ENCODE measurements at regions not wholly inside any gene's neighbourhood (a gene's known extent, or its start where the extent isn't known, plus 50 kb on each side); places are given as distances from the start of the nearest gene placed in this dataset.

DNA sequence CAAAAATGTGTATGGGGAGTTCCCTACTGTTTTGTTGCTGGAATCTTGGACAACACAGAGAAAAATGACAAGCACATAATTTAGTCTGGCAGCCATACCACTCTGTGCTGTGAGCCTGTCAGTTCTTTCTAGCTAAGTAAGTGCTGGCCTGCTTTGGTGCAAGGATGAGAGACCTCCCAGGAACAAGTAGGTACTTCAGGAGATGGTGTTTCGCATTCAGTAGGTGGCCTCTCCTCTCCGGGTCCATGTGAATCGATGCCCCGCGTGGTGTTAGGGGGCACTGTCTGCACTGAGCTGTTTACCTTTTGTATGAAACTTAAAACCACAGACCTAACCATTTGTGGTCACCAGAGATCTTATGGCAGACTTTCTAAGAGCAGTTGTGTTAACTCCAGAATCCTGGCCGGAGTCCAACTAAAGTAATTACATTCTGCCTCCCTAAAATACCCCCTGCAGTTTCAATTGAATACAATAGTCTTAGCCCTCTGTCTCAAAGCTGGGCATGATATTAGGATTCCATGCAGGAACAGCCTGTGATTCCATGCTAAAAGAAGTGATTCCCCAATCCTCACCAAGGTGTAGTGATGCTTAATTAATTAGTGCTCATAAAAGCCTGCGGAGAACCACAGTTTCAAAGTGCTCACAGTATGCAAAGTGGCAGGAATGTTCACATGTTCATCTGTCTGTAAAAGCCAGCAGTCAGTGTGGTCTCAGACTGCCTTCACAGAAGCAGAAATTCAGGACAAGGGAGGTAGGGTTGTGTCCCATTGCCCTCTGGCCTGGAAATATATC, 64.2 kb downstream of the LLPH start:
- ATAC-seq (ENCODE audit: low FRiP score) (no peak), DNase-seq (ENCODE audit: low spot score) (no peak)
- TF ChIP-seq, protein P1, sequence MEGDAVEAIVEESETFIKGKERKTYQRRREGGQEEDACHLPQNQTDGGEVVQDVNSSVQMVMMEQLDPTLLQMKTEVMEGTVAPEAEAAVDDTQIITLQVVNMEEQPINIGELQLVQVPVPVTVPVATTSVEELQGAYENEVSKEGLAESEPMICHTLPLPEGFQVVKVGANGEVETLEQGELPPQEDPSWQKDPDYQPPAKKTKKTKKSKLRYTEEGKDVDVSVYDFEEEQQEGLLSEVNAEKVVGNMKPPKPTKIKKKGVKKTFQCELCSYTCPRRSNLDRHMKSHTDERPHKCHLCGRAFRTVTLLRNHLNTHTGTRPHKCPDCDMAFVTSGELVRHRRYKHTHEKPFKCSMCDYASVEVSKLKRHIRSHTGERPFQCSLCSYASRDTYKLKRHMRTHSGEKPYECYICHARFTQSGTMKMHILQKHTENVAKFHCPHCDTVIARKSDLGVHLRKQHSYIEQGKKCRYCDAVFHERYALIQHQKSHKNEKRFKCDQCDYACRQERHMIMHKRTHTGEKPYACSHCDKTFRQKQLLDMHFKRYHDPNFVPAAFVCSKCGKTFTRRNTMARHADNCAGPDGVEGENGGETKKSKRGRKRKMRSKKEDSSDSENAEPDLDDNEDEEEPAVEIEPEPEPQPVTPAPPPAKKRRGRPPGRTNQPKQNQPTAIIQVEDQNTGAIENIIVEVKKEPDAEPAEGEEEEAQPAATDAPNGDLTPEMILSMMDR (IDR thresholded peaks at IDR 0.05): no peak

DNA sequence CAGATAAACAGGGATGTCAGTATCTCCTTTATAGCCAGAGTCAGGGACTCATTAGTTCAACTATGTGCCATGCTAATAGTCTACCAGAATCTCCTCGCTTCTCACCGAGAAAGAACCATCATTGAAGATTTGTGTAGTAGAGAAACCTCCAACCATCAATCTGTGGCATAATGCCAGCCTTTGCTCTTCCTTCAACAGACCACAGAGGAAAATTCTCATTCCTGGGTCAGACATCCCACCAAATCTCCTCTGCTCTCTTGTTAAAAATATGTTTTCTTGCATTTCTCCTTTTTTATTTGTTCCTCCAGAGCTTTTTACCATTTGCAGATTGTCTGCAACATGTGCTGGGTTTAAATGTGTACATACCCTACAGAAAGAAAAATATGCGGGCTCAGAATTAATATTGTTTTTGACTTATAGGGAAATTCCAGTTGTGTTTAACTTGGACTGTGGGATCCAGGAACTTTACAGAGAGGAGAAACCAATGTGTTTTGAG, 64.9 kb downstream of the LLPH start:
- ATAC-seq (ENCODE audit: low FRiP score) (no peak), DNase-seq (ENCODE audit: low spot score) (no peak)
- TF ChIP-seq, protein P1 (IDR thresholded peaks at IDR 0.05): no peak

DNA sequence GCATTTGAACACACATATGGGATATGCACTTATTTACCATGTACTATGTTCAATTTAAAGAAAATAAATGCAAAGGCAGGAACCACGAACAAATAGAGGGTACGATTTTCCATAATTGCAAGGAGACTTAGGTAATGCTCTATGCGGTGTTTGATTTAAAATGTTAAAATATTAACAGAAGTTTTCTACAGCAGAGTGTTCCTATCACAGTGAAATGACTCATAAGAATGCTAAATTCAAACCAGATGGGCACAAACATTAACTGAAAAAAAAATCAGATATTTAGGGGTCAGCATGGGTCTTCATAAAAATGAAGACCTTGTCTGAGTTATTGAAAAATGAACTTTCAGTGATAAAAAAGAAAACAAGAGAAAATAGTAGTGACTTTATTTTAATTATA, 65.4 kb downstream of the LLPH start:
- ATAC-seq (ENCODE audit: low FRiP score): no peak
- DNase-seq (ENCODE audit: low spot score): no peak
- TF ChIP-seq, protein P1 (IDR thresholded peaks at IDR 0.05): no peak

DNA sequence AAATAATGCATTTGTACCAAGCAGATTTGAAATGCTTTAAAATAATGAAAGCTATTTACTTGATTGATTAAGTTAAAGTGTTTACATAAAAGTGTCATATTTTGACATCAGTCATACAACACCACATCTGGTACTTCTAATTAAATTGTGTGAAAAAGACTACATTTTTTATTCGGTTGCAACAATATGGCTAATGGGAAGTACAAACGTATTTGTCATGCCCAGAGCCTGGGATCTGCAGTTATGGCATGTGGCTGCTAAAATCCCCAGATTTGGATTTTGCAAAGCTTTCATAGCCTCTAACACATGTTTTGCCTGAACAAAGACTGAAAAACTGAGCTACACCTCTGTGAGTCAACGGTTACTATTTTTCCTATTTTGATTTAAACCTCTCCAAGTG, 66.6 kb downstream of the LLPH start:
- TF ChIP-seq, protein P1 (IDR thresholded peaks at IDR 0.05): no peak
- DNase-seq (ENCODE audit: low spot score) (no peak), ATAC-seq (ENCODE audit: low FRiP score) (no peak)

DNA sequence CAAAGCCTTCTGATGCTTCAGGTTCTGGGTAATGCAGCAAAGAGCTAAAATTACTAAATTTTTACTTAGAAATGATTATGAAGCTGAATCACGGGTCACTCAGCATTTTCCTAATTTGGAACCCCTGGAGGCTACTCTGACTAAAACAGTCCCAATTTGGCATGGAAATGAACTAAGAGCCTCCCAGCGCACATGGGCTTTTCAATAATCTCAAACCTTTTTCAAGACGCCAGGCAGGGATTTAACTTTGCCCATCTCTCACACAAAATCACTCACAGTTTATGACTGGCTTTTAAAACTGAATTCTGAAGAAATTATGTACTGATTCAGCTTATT, 68.3 kb downstream of the LLPH start:
- TF ChIP-seq, protein P1 (IDR thresholded peaks at IDR 0.05): no peak
- no peak for ATAC-seq (ENCODE audit: low FRiP score)

DNA sequence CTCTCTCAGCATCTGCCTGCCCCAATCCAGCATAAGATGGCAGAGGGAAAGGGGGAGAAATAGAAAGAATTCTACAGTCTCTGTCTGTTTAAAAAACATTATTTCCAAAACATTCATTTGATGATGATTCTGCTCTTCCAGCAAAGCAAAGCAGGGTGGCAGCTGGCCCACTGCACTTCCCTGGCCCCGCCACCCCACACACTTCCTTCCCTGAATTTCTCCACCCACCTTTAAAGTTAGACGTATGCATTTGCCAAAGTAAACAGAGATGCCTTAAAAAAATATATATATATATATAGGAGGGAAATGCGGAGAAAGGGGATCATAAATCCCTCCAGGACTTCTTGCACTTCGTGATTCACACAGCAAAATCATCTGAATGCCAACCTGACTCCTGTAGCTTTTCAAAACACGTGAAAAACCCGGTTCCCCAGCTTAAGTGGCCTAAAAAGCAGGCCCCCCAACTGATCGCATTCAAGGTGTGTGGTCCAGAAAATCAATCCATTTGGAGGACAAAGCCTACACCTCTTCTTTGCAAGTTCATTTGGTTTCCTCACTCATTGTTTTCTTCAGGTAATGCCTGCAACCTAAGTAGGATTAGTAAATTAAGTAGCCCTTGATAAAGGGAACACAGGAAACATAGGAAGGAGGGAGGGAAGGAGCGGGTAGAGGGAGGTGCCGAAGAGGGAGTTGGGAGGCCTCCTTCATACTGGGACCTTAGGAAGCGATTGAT, 68.8 kb downstream of the LLPH start:
- TF ChIP-seq, protein P1 (IDR thresholded peaks at IDR 0.05): no peak
- DNase-seq (ENCODE audit: low spot score) (no peak), ATAC-seq (ENCODE audit: low FRiP score) (no peak)

More for the DNA sequence above, 68.3 kb downstream of the LLPH start:
- DNase-seq (ENCODE audit: low spot score): no peak
